ENCODE measurements at regions not wholly inside any gene's neighbourhood (a gene's known extent, or its start where the extent isn't known, plus 50 kb on each side); places are given as distances from the start of the nearest gene placed in this dataset.

GRCh38 chr7:17402628-17403278, 104.3 kb downstream of the AHR start:
- H3K4me1 ChIP-seq (ENCODE audit: insufficient read depth, low read length) = peaks cover 22% of the 10 kb centered on the region

GRCh38 chr7:17404006-17404405, 105.6 kb downstream of the AHR start:
- no peaks in the 10 kb centered on the region for H3K36me3 ChIP-seq (ENCODE audit: low read depth, low read length)
- ChIA-PET CTCF (no interaction called here), POLR2A (ENCODE audit: unreplicated experiment) (no interaction called here)
- H3K4me2 ChIP-seq (ENCODE audit: low read length) = no peak overlapping the region
- H3K27ac ChIP-seq (ENCODE audit: low read length) = no peak overlapping the region
- H3K4me3 ChIP-seq (ENCODE audit: low read length) = no peak overlapping the region
- no peak overlapping the region for H2AFZ ChIP-seq (ENCODE audit: low read length)
- no peaks in the 10 kb centered on the region for H3K79me2 ChIP-seq (ENCODE audit: low read length)
- intact Hi-C loops (cut with micrococcal nuclease) = no loop called here
- peaks cover 2% of the 10 kb centered on the region for H3F3A ChIP-seq (ENCODE audit: low read length, unreplicated experiment)
- BruUV-seq (replicated peaks) = no TSS peak
- H3K9me2 ChIP-seq (replicated peaks; ENCODE audit: low read length) = no peaks in the 10 kb centered on the region
- no peak for ATAC-seq
- no peak for DNase-seq
- no peak for TF ChIP-seq EZH2 (IDR thresholded peaks at IDR 0.05; ENCODE audit: low read length, unreplicated experiment)
- TF ChIP-seq CTCF (conservative IDR thresholded peaks at IDR 0.05; ENCODE audit: low read depth, low read length) = no peak
- no peak for TF ChIP-seq EZH2phosphoT487 (IDR thresholded peaks at IDR 0.05; ENCODE audit: borderline replicate concordance, low read length)
- H3K9ac ChIP-seq (ENCODE audit: low read length) = no peak overlapping the region
- no peaks in the 10 kb centered on the region for H3K9me3 ChIP-seq (ENCODE audit: low read length)
- no peaks in the 10 kb centered on the region for H4K20me1 ChIP-seq (ENCODE audit: low read length)
- peaks cover 33% of the 10 kb centered on the region for H3K4me1 ChIP-seq (ENCODE audit: insufficient read depth, low read length)
- H3K27me3 ChIP-seq (ENCODE audit: low read length) = no peaks in the 10 kb centered on the region

More at GRCh38 chr7:17402628-17403278, 104.3 kb downstream of the AHR start:
- DNase-seq (no peak), ATAC-seq (no peak)
- no peaks in the 10 kb centered on the region for H3K9me2 ChIP-seq (replicated peaks; ENCODE audit: low read length)
- no peak overlapping the region for H2AFZ ChIP-seq (ENCODE audit: low read length)
- BruUV-seq (replicated peaks) = no TSS peak
- H3K27ac ChIP-seq (ENCODE audit: low read length) = no peak overlapping the region
- no peaks in the 10 kb centered on the region for H3K79me2 ChIP-seq (ENCODE audit: low read length)
- TF ChIP-seq EZH2phosphoT487 (IDR thresholded peaks at IDR 0.05; ENCODE audit: borderline replicate concordance, low read length) (no peak), EZH2 (IDR thresholded peaks at IDR 0.05; ENCODE audit: low read length, unreplicated experiment) (no peak), CTCF (conservative IDR thresholded peaks at IDR 0.05; ENCODE audit: low read depth, low read length) (no peak)
- intact Hi-C loops (cut with micrococcal nuclease) = no loop called here
- no peaks in the 10 kb centered on the region for H4K20me1 ChIP-seq (ENCODE audit: low read length)
- H3K9me3 ChIP-seq (ENCODE audit: low read length) = no peaks in the 10 kb centered on the region
- CTCF ChIA-PET = no interaction called here
- H3K9ac ChIP-seq (ENCODE audit: low read length) = no peak overlapping the region
- no peaks in the 10 kb centered on the region for H3K36me3 ChIP-seq (ENCODE audit: low read depth, low read length)
- H3K4me2 ChIP-seq (ENCODE audit: low read length) = no peak overlapping the region
- POLR2A ChIA-PET (ENCODE audit: unreplicated experiment) = interaction anchor here (0.6 kb wide), 1 partner anchor 235 kb away, joined by 5 read pairs; no protein-coding TSS in a partner anchor
- H3K4me3 ChIP-seq (ENCODE audit: low read length) = no peak overlapping the region
- no peaks in the 10 kb centered on the region for H3F3A ChIP-seq (ENCODE audit: low read length, unreplicated experiment)
- no peaks in the 10 kb centered on the region for H3K27me3 ChIP-seq (ENCODE audit: low read length)

- BruUV-seq (replicated peaks) = no TSS peak
- no peak for TF ChIP-seq CTCF (conservative IDR thresholded peaks at IDR 0.05; ENCODE audit: low read depth, low read length)
- TF ChIP-seq EZH2phosphoT487 (IDR thresholded peaks at IDR 0.05; ENCODE audit: borderline replicate concordance, low read length) = no peak
- no peak for TF ChIP-seq EZH2 (IDR thresholded peaks at IDR 0.05; ENCODE audit: low read length, unreplicated experiment)
- no peak overlapping the region for H3K4me3 ChIP-seq (ENCODE audit: low read length)
- peaks cover 3% of the 10 kb centered on the region for H3F3A ChIP-seq (ENCODE audit: low read length, unreplicated experiment)
- no peaks in the 10 kb centered on the region for H3K9me2 ChIP-seq (replicated peaks; ENCODE audit: low read length)
- intact Hi-C loops (cut with micrococcal nuclease) = no loop called here
- H3K9ac ChIP-seq (ENCODE audit: low read length) = peak overlapping the region; percentile 34
- H3K4me2 ChIP-seq (ENCODE audit: low read length) = peak overlapping the region; percentile 52; the same call in 1 of the 2 replicates
- H3K4me1 ChIP-seq (ENCODE audit: insufficient read depth, low read length) = peaks cover 50% of the 10 kb centered on the region
- ChIA-PET CTCF (no interaction called here), POLR2A (ENCODE audit: unreplicated experiment) (no interaction called here)
- H3K27me3 ChIP-seq (ENCODE audit: low read length) = no peaks in the 10 kb centered on the region
- no peaks in the 10 kb centered on the region for H4K20me1 ChIP-seq (ENCODE audit: low read length)
- H3K36me3 ChIP-seq (ENCODE audit: low read depth, low read length) = no peaks in the 10 kb centered on the region
- no peaks in the 10 kb centered on the region for H3K79me2 ChIP-seq (ENCODE audit: low read length)
- peak overlapping the region; percentile 72 for H3K27ac ChIP-seq (ENCODE audit: low read length)
- peak; percentile 85 for DNase-seq
- H3K9me3 ChIP-seq (ENCODE audit: low read length) = no peaks in the 10 kb centered on the region
- ATAC-seq = peak; percentile 14; the same call in 1 of the 2 replicates
- no peak overlapping the region for H2AFZ ChIP-seq (ENCODE audit: low read length)
Measured at GRCh38 chr7:17405786-17406185, 107.3 kb downstream of the AHR start.

All from PC-3 (cell line).